ENCODE measurements at regions not wholly inside any gene's neighbourhood (a gene's known extent, or its start where the extent isn't known, plus 50 kb on each side); places are given as distances from the start of the nearest gene placed in this dataset.

- no peak for DNase-seq
- H3K27ac Mint-ChIP-seq: no peak overlapping the region
Measured at GRCh38 chr4:23161787-23162186, 469.1 kb downstream of the GBA3 start.

DNA sequence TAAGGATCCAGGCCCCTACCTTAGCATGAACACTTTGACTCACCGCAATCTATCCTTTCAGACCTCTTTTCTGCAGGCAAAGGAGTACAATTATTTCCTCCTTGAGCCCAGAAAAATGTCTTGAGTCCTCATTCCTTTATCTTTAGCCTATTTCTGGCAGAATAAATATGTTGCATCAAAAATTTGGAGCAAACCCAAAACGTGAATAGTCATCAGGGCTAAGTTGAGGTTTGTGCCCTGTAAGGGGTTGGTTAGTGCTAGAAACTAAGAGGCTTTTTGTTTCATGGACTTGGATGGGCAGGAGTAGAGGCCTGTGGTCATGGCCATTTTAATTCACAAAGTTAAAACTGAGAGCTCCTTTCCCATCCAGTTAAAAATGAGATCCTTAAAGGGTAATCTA lies 460.3 kb downstream of the GBA3 start:
- Mint-ChIP-seq H3K36me3 (ENCODE audit: low read depth) (no peaks in the 10 kb centered on the region), H3K27me3 (ENCODE audit: low read depth) (peaks cover 9% of the 10 kb centered on the region), H3K27ac (no peak overlapping the region), H3K4me3 (no peak overlapping the region), H3K4me1 (ENCODE audit: low read depth) (no peaks in the 10 kb centered on the region), H3K9me3 (no peaks in the 10 kb centered on the region)
- intact Hi-C loops (cut with micrococcal nuclease): no loop called here
- no peak for DNase-seq
- CTCF ChIA-PET: no interaction called here

More at GRCh38 chr4:23161787-23162186, 469.1 kb downstream of the GBA3 start:
- intact Hi-C loops (cut with micrococcal nuclease): no loop called here
- Mint-ChIP-seq H3K27me3 (ENCODE audit: low read depth) (peaks cover 13% of the 10 kb centered on the region), H3K4me1 (ENCODE audit: low read depth) (no peaks in the 10 kb centered on the region), H3K4me3 (no peak overlapping the region), H3K9me3 (no peaks in the 10 kb centered on the region), H3K36me3 (ENCODE audit: low read depth) (no peaks in the 10 kb centered on the region)
- CTCF ChIA-PET: no interaction called here

GRCh38 chr4:23149815-23150214 lies 457.1 kb downstream of the GBA3 start:
- H3K4me3 Mint-ChIP-seq: no peak overlapping the region
- no peaks in the 10 kb centered on the region for H3K36me3 Mint-ChIP-seq (ENCODE audit: low read depth)
- peaks cover 6% of the 10 kb centered on the region for H3K27me3 Mint-ChIP-seq (ENCODE audit: low read depth)
- no peak overlapping the region for H3K27ac Mint-ChIP-seq
- H3K4me1 Mint-ChIP-seq (ENCODE audit: low read depth): no peaks in the 10 kb centered on the region
- DNase-seq: no peak
- H3K9me3 Mint-ChIP-seq: no peaks in the 10 kb centered on the region
- intact Hi-C loops (cut with micrococcal nuclease): no loop called here
- CTCF ChIA-PET: no interaction called here

- Mint-ChIP-seq H3K27ac (no peak overlapping the region), H3K36me3 (ENCODE audit: low read depth) (no peaks in the 10 kb centered on the region), H3K27me3 (ENCODE audit: low read depth) (no peaks in the 10 kb centered on the region), H3K9me3 (no peaks in the 10 kb centered on the region), H3K4me3 (no peak overlapping the region), H3K4me1 (ENCODE audit: low read depth) (no peaks in the 10 kb centered on the region)
- CTCF ChIA-PET: no interaction called here
- intact Hi-C loops (cut with micrococcal nuclease): no loop called here
- no peak for DNase-seq
Measured at GRCh38 chr4:23144707-23145106, 452.0 kb downstream of the GBA3 start.

DNA sequence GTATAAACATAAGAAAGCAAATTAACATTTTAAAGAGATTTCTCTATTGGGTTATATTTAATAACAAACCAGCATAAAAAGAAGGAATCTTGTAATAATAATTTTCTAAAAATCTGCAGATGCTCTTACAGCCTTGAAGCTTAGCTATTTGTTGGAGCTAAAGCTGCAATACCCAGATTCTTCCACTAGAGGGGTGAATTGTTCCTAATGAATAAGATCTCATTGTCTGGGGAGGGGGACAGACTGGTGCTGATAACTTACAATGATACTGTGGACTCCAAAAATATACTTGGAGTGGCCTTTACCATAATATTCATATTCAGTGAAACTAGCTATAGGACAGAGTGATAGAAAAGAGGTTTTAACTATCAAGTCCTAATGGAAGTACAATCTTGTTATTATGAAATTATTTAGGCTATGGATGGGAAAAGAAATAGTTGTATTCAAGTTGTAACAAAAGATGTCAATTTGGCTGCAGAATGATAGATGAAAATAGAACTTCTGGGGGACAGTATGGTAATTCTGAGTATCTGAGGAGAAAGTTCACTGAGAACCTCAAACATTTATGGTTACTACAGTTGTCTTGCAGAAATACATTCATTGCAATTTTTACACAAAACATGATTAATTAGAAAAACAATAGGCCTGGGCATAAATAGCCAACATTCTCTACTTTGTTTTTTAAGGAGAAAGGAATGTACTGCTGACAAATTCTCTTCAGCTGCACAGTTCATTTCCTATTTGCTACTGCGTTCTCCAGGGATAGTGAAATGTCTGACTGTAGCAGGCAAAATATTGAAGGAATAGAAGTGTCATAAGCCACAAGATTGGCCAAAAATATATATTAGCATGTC lies 443.3 kb downstream of the GBA3 start:
- H3K27me3 Mint-ChIP-seq (ENCODE audit: low read depth): peaks cover 10% of the 10 kb centered on the region
- H3K4me3 Mint-ChIP-seq: no peak overlapping the region
- intact Hi-C loops (cut with micrococcal nuclease): loop anchor here (1.0 to 10.0 kb wide), 5 partner anchors 199 to 1283 kb away; no protein-coding TSS in a partner anchor
- no peaks in the 10 kb centered on the region for H3K9me3 Mint-ChIP-seq
- no peaks in the 10 kb centered on the region for H3K36me3 Mint-ChIP-seq (ENCODE audit: low read depth)
- H3K27ac Mint-ChIP-seq: no peak overlapping the region
- H3K4me1 Mint-ChIP-seq (ENCODE audit: low read depth): no peaks in the 10 kb centered on the region
- no peak for DNase-seq
- CTCF ChIA-PET: interaction anchor here (0.6 to 1.9 kb wide), 13 partner anchors 12 to 1283 kb away, joined by 3 to 9 read pairs (median 4); no protein-coding TSS in a partner anchor

DNA sequence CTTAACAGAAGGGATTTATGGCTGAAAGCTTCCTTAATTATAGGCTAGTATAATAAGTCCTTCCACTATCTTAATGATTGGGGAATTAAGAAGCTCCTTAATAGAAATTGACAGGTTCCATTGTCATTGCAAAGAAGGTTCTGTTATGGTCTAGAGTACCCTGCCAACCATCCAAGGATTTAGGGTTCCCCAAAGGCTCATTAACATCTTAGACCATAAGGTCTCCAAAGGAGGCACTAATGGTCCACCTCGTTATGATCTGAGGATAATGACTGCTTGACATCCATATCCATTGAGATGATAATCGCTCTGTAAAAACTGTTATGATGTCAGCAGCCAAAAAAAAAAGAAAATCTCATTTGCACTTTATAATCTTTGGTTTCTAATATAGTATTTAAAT lies 441.6 kb downstream of the GBA3 start:
- Mint-ChIP-seq H3K36me3 (ENCODE audit: low read depth) (no peaks in the 10 kb centered on the region), H3K27ac (no peak overlapping the region), H3K4me1 (ENCODE audit: low read depth) (no peaks in the 10 kb centered on the region), H3K27me3 (ENCODE audit: low read depth) (peaks cover 10% of the 10 kb centered on the region), H3K9me3 (no peaks in the 10 kb centered on the region), H3K4me3 (no peak overlapping the region)
- intact Hi-C loops (cut with micrococcal nuclease): loop anchor here (2.0 to 10.0 kb wide), 3 partner anchors 200 to 582 kb away; no protein-coding TSS in a partner anchor
- CTCF ChIA-PET: interaction anchor here (0.7 to 1.9 kb wide), 3 partner anchors 138 to 1284 kb away, joined by 3 to 6 read pairs (median 6); no protein-coding TSS in a partner anchor
- DNase-seq: no peak

- CTCF ChIA-PET: interaction anchor here (1.0 kb wide), 1 partner anchor 1288 kb away, joined by 3 read pairs; no protein-coding TSS in a partner anchor
- no peaks in the 10 kb centered on the region for H3K36me3 Mint-ChIP-seq (ENCODE audit: low read depth)
- no peaks in the 10 kb centered on the region for H3K9me3 Mint-ChIP-seq
- no peak for DNase-seq
- H3K4me1 Mint-ChIP-seq (ENCODE audit: low read depth): no peaks in the 10 kb centered on the region
- intact Hi-C loops (cut with micrococcal nuclease): loop anchor here (10.0 kb wide), 2 partner anchors 204 to 244 kb away; no protein-coding TSS in a partner anchor
- H3K27me3 Mint-ChIP-seq (ENCODE audit: low read depth): peaks cover 12% of the 10 kb centered on the region
- no peak overlapping the region for H3K27ac Mint-ChIP-seq
- no peak overlapping the region for H3K4me3 Mint-ChIP-seq
Measured at GRCh38 chr4:23130845-23131244, 438.1 kb downstream of the GBA3 start.

DNA sequence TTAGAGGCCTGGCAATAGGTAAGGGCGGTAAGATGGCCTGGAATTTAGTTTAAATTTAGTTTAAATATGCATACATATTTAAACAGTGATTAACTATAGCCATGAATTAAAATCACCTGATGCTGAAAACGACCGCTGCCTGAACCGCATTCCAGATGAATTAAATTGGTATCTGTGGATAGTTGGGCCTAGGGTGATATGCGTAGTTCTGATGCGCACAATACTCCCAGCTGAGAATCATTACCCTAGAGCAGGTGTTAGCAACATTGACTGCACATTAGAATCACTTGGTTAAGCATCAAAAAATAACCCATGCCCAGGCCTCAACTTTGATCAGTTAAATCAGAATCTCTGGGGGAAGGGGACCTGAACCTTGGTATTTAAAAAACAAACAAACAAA lies 432.4 kb downstream of the GBA3 start:
- peaks cover 2% of the 10 kb centered on the region for H3K27me3 Mint-ChIP-seq (ENCODE audit: low read depth)
- CTCF ChIA-PET: no interaction called here
- no peak overlapping the region for H3K4me3 Mint-ChIP-seq
- no peaks in the 10 kb centered on the region for H3K36me3 Mint-ChIP-seq (ENCODE audit: low read depth)
- intact Hi-C loops (cut with micrococcal nuclease): no loop called here
- no peaks in the 10 kb centered on the region for H3K9me3 Mint-ChIP-seq
- no peak for DNase-seq
- H3K27ac Mint-ChIP-seq: no peak overlapping the region
- no peaks in the 10 kb centered on the region for H3K4me1 Mint-ChIP-seq (ENCODE audit: low read depth)

GRCh38 chr4:23122666-23123400 lies 430.1 kb downstream of the GBA3 start:
- no peak overlapping the region for H3K4me3 Mint-ChIP-seq
- no peaks in the 10 kb centered on the region for H3K4me1 Mint-ChIP-seq (ENCODE audit: low read depth)
- peaks cover 4% of the 10 kb centered on the region for H3K27me3 Mint-ChIP-seq (ENCODE audit: low read depth)
- H3K27ac Mint-ChIP-seq: no peak overlapping the region
- DNase-seq: no peak
- intact Hi-C loops (cut with micrococcal nuclease): no loop called here
- no peaks in the 10 kb centered on the region for H3K36me3 Mint-ChIP-seq (ENCODE audit: low read depth)
- H3K9me3 Mint-ChIP-seq: no peaks in the 10 kb centered on the region
- CTCF ChIA-PET: no interaction called here

- Mint-ChIP-seq H3K27me3 (ENCODE audit: low read depth) (peaks cover 4% of the 10 kb centered on the region), H3K36me3 (ENCODE audit: low read depth) (no peaks in the 10 kb centered on the region), H3K4me3 (no peak overlapping the region), H3K27ac (no peak overlapping the region), H3K9me3 (no peaks in the 10 kb centered on the region), H3K4me1 (ENCODE audit: low read depth) (no peaks in the 10 kb centered on the region)
- CTCF ChIA-PET: no interaction called here
- DNase-seq: no peak
- intact Hi-C loops (cut with micrococcal nuclease): no loop called here
Measured at GRCh38 chr4:23120374-23120773, 427.6 kb downstream of the GBA3 start.

DNA sequence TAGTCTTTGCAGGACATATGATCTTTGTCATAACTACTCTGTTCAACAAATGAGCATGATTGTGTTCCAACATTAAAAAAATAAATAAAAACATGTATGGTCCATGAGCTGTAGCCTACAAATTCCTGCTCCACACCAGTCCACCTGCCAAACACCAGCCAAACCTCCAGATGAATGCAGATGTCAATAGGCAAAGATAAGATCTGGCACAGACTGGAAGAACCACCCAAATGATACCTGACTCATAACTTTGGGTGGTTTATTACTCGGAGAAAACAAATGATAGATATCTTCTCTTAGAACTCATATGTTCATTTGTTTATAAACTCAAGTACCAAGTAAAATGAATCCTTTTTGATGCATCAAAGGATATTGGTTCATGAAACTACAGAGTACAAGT lies 425.1 kb downstream of the GBA3 start:
- Mint-ChIP-seq H3K36me3 (ENCODE audit: low read depth) (no peaks in the 10 kb centered on the region), H3K4me1 (ENCODE audit: low read depth) (no peaks in the 10 kb centered on the region), H3K9me3 (no peaks in the 10 kb centered on the region), H3K27ac (no peak overlapping the region), H3K27me3 (ENCODE audit: low read depth) (peaks cover 7% of the 10 kb centered on the region), H3K4me3 (no peak overlapping the region)
- no peak for DNase-seq
- intact Hi-C loops (cut with micrococcal nuclease): no loop called here
- CTCF ChIA-PET: no interaction called here

GRCh38 chr4:23114538-23114937 lies 421.8 kb downstream of the GBA3 start:
- Mint-ChIP-seq H3K27me3 (ENCODE audit: low read depth) (peaks cover 6% of the 10 kb centered on the region), H3K27ac (no peak overlapping the region), H3K36me3 (ENCODE audit: low read depth) (no peaks in the 10 kb centered on the region), H3K9me3 (no peaks in the 10 kb centered on the region), H3K4me1 (ENCODE audit: low read depth) (no peaks in the 10 kb centered on the region), H3K4me3 (no peak overlapping the region)
- CTCF ChIA-PET: interaction anchor here (1.2 kb wide), 1 partner anchor 21 kb away, joined by 5 read pairs; no protein-coding TSS in a partner anchor
- intact Hi-C loops (cut with micrococcal nuclease): no loop called here
- no peak for DNase-seq
